Ishikawa (cell line): ENCODE measurements at regions not wholly inside any gene's neighbourhood (a gene's known extent, or its start where the extent isn't known, plus 50 kb on each side); places are given as distances from the start of the nearest gene placed in this dataset.

Source experiments
- CEBPB ChIP-seq: IDR thresholded peaks from 2 replicates; pipeline ENCODE4 v1.6.1; 2012
- CREB1 ChIP-seq: IDR thresholded peaks from 2 replicates; pipeline ENCODE4 v1.6.1; 2012; ENCODE audit warnings: low read depth
- EGR1 ChIP-seq: IDR thresholded peaks from 2 replicates; pipeline ENCODE4 v1.6.1; 2012
- EP300 ChIP-seq: IDR thresholded peaks from 2 replicates; pipeline ENCODE4 v1.6.1; 2012; ENCODE audit warnings: borderline replicate concordance
- FOXM1 ChIP-seq: IDR thresholded peaks from 2 replicates; pipeline ENCODE4 v1.6.1; 2012; ENCODE audit warnings: low read depth, borderline replicate concordance
- MAX ChIP-seq: IDR thresholded peaks from 2 replicates; pipeline ENCODE4 v1.6.1; 2012
- REST ChIP-seq: IDR thresholded peaks from 2 replicates; pipeline ENCODE4 v1.6.1; 2012; ENCODE audit warnings: low read depth, mild to moderate bottlenecking
- TAF1 ChIP-seq: IDR thresholded peaks from 2 replicates; pipeline ENCODE4 v1.6.1; 2012; ENCODE audit warnings: low read depth, mild to moderate bottlenecking
- TCF12 ChIP-seq: IDR thresholded peaks from 2 replicates; pipeline ENCODE4 v1.6.1; 2012; ENCODE audit warnings: low read depth
- TEAD4 ChIP-seq: IDR thresholded peaks from 2 replicates; pipeline ENCODE4 v1.6.1; 2012
- USF1 ChIP-seq: IDR thresholded peaks from 2 replicates; pipeline ENCODE4 v1.6.1; 2012
- YY1 ChIP-seq: IDR thresholded peaks from 2 replicates; pipeline ENCODE4 v1.6.1; 2012; ENCODE audit warnings: low read depth

- TF ChIP-seq CEBPB: no peak
- TF ChIP-seq TCF12: no peak
- TF ChIP-seq EP300: no peak
- TF ChIP-seq REST: no peak
- no peak for TF ChIP-seq TAF1
- no peak for TF ChIP-seq TEAD4
- TF ChIP-seq MAX: no peak
- no peak for TF ChIP-seq CREB1
- no peak for TF ChIP-seq USF1
- TF ChIP-seq YY1: no peak
- no peak for TF ChIP-seq FOXM1
- TF ChIP-seq EGR1: no peak
These were observed 494.3 kb downstream of the PTPRU start for GRCh38 chr1:29730623-29731022.
